ENCODE measurements at regions not wholly inside any gene's neighbourhood (a gene's known extent, or its start where the extent isn't known, plus 50 kb on each side); places are given as distances from the start of the nearest gene placed in this dataset.

GRCh38 chr5:40078898-40079575, 600.7 kb upstream of the PTGER4 start:
- no peaks in the 10 kb centered on the region for H3K27me3 ChIP-seq (ENCODE audit: insufficient read depth, low read length)
- H3K36me3 ChIP-seq (ENCODE audit: insufficient read depth, low read length): no peaks in the 10 kb centered on the region
- H3K4me1 ChIP-seq (ENCODE audit: insufficient read depth, low read length): no peaks in the 10 kb centered on the region
- H2AFZ ChIP-seq (ENCODE audit: low read depth, low read length): no peak overlapping the region
- no peak overlapping the region for H3K4me3 ChIP-seq (ENCODE audit: low read length)
- no peaks in the 10 kb centered on the region for H3K9me3 ChIP-seq (ENCODE audit: low read length)

GRCh38 chr5:40074826-40075225, 604.9 kb upstream of the PTGER4 start:
- no peak overlapping the region for H3K4me3 ChIP-seq (ENCODE audit: low read length)
- no peaks in the 10 kb centered on the region for H3K36me3 ChIP-seq (ENCODE audit: insufficient read depth, low read length)
- H3K9me3 ChIP-seq (ENCODE audit: low read length): no peaks in the 10 kb centered on the region
- H3K4me1 ChIP-seq (ENCODE audit: insufficient read depth, low read length): no peaks in the 10 kb centered on the region
- no peaks in the 10 kb centered on the region for H3K27me3 ChIP-seq (ENCODE audit: insufficient read depth, low read length)
- no peak overlapping the region for H2AFZ ChIP-seq (ENCODE audit: low read depth, low read length)

- Histone ChIP-seq H3K36me3 (ENCODE audit: insufficient read depth, low read length) (no peaks in the 10 kb centered on the region), H2AFZ (ENCODE audit: low read depth, low read length) (no peak overlapping the region), H3K9me3 (ENCODE audit: low read length) (no peaks in the 10 kb centered on the region), H3K4me3 (ENCODE audit: low read length) (no peak overlapping the region), H3K27me3 (ENCODE audit: insufficient read depth, low read length) (no peaks in the 10 kb centered on the region), H3K4me1 (ENCODE audit: insufficient read depth, low read length) (no peaks in the 10 kb centered on the region)
These were observed 605.8 kb upstream of the PTGER4 start for GRCh38 chr5:40073927-40074326.

- H3K36me3 ChIP-seq (ENCODE audit: insufficient read depth, low read length): no peaks in the 10 kb centered on the region
- H3K27me3 ChIP-seq (ENCODE audit: insufficient read depth, low read length): no peaks in the 10 kb centered on the region
- H2AFZ ChIP-seq (ENCODE audit: low read depth, low read length): no peak overlapping the region
- H3K4me3 ChIP-seq (ENCODE audit: low read length): no peak overlapping the region
- no peaks in the 10 kb centered on the region for H3K9me3 ChIP-seq (ENCODE audit: low read length)
- no peaks in the 10 kb centered on the region for H3K4me1 ChIP-seq (ENCODE audit: insufficient read depth, low read length)
These were observed 607.8 kb upstream of the PTGER4 start for GRCh38 chr5:40071870-40072269.

GRCh38 chr5:40066616-40067015, 613.1 kb upstream of the PTGER4 start:
- Histone ChIP-seq H3K4me1 (ENCODE audit: insufficient read depth, low read length) (no peaks in the 10 kb centered on the region), H2AFZ (ENCODE audit: low read depth, low read length) (no peak overlapping the region), H3K9me3 (ENCODE audit: low read length) (no peaks in the 10 kb centered on the region), H3K36me3 (ENCODE audit: insufficient read depth, low read length) (no peaks in the 10 kb centered on the region), H3K4me3 (ENCODE audit: low read length) (no peak overlapping the region), H3K27me3 (ENCODE audit: insufficient read depth, low read length) (no peaks in the 10 kb centered on the region)

GRCh38 chr5:40052808-40053207, 626.9 kb upstream of the PTGER4 start:
- no peaks in the 10 kb centered on the region for H3K9me3 ChIP-seq (ENCODE audit: low read length)
- no peak overlapping the region for H3K4me3 ChIP-seq (ENCODE audit: low read length)
- H3K27me3 ChIP-seq (ENCODE audit: insufficient read depth, low read length): no peaks in the 10 kb centered on the region
- H2AFZ ChIP-seq (ENCODE audit: low read depth, low read length): no peak overlapping the region
- no peaks in the 10 kb centered on the region for H3K4me1 ChIP-seq (ENCODE audit: insufficient read depth, low read length)
- no peaks in the 10 kb centered on the region for H3K36me3 ChIP-seq (ENCODE audit: insufficient read depth, low read length)

- Histone ChIP-seq H3K36me3 (ENCODE audit: insufficient read depth, low read length) (no peaks in the 10 kb centered on the region), H3K4me1 (ENCODE audit: insufficient read depth, low read length) (no peaks in the 10 kb centered on the region), H3K9me3 (ENCODE audit: low read length) (no peaks in the 10 kb centered on the region), H2AFZ (ENCODE audit: low read depth, low read length) (no peak overlapping the region), H3K4me3 (ENCODE audit: low read length) (no peak overlapping the region), H3K27me3 (ENCODE audit: insufficient read depth, low read length) (no peaks in the 10 kb centered on the region)
These were observed 622.0 kb upstream of the DAB2 start for GRCh38 chr5:40046792-40047191.

GRCh38 chr5:40045429-40045828, 620.6 kb upstream of the DAB2 start:
- H3K4me3 ChIP-seq (ENCODE audit: low read length): no peak overlapping the region

GRCh38 chr5:40043916-40044315, 619.1 kb upstream of the DAB2 start:
- Histone ChIP-seq H3K9me3 (ENCODE audit: low read length) (no peaks in the 10 kb centered on the region), H2AFZ (ENCODE audit: low read depth, low read length) (no peak overlapping the region), H3K4me1 (ENCODE audit: insufficient read depth, low read length) (no peaks in the 10 kb centered on the region), H3K36me3 (ENCODE audit: insufficient read depth, low read length) (no peaks in the 10 kb centered on the region), H3K4me3 (ENCODE audit: low read length) (no peak overlapping the region), H3K27me3 (ENCODE audit: insufficient read depth, low read length) (no peaks in the 10 kb centered on the region)

More at GRCh38 chr5:40045429-40045828, 620.6 kb upstream of the DAB2 start:
- Histone ChIP-seq H3K36me3 (ENCODE audit: insufficient read depth, low read length) (no peaks in the 10 kb centered on the region), H3K9me3 (ENCODE audit: low read length) (no peaks in the 10 kb centered on the region), H3K4me1 (ENCODE audit: insufficient read depth, low read length) (no peaks in the 10 kb centered on the region), H3K27me3 (ENCODE audit: insufficient read depth, low read length) (no peaks in the 10 kb centered on the region), H2AFZ (ENCODE audit: low read depth, low read length) (no peak overlapping the region)

GRCh38 chr5:40041452-40041851, 616.7 kb upstream of the DAB2 start:
- Histone ChIP-seq H3K4me3 (ENCODE audit: low read length) (no peak overlapping the region), H2AFZ (ENCODE audit: low read depth, low read length) (no peak overlapping the region), H3K4me1 (ENCODE audit: insufficient read depth, low read length) (no peaks in the 10 kb centered on the region), H3K36me3 (ENCODE audit: insufficient read depth, low read length) (no peaks in the 10 kb centered on the region), H3K9me3 (ENCODE audit: low read length) (no peaks in the 10 kb centered on the region), H3K27me3 (ENCODE audit: insufficient read depth, low read length) (no peaks in the 10 kb centered on the region)

GRCh38 chr5:40037713-40038112, 612.9 kb upstream of the DAB2 start:
- H3K36me3 ChIP-seq (ENCODE audit: insufficient read depth, low read length): no peaks in the 10 kb centered on the region
- H3K4me1 ChIP-seq (ENCODE audit: insufficient read depth, low read length): no peaks in the 10 kb centered on the region
- no peak overlapping the region for H3K4me3 ChIP-seq (ENCODE audit: low read length)
- H3K9me3 ChIP-seq (ENCODE audit: low read length): no peaks in the 10 kb centered on the region
- no peaks in the 10 kb centered on the region for H3K27me3 ChIP-seq (ENCODE audit: insufficient read depth, low read length)
- no peak overlapping the region for H2AFZ ChIP-seq (ENCODE audit: low read depth, low read length)

GRCh38 chr5:40034441-40034840, 609.7 kb upstream of the DAB2 start:
- no peak overlapping the region for H2AFZ ChIP-seq (ENCODE audit: low read depth, low read length)
- H3K4me1 ChIP-seq (ENCODE audit: insufficient read depth, low read length): no peaks in the 10 kb centered on the region
- H3K4me3 ChIP-seq (ENCODE audit: low read length): no peak overlapping the region
- no peaks in the 10 kb centered on the region for H3K9me3 ChIP-seq (ENCODE audit: low read length)
- no peaks in the 10 kb centered on the region for H3K36me3 ChIP-seq (ENCODE audit: insufficient read depth, low read length)
- H3K27me3 ChIP-seq (ENCODE audit: insufficient read depth, low read length): no peaks in the 10 kb centered on the region

GRCh38 chr5:40033411-40033810, 608.6 kb upstream of the DAB2 start:
- Histone ChIP-seq H3K27me3 (ENCODE audit: insufficient read depth, low read length) (no peaks in the 10 kb centered on the region), H3K9me3 (ENCODE audit: low read length) (no peaks in the 10 kb centered on the region), H2AFZ (ENCODE audit: low read depth, low read length) (no peak overlapping the region), H3K4me3 (ENCODE audit: low read length) (no peak overlapping the region), H3K4me1 (ENCODE audit: insufficient read depth, low read length) (no peaks in the 10 kb centered on the region), H3K36me3 (ENCODE audit: insufficient read depth, low read length) (no peaks in the 10 kb centered on the region)

GRCh38 chr5:40033009-40033408, 608.2 kb upstream of the DAB2 start:
- Histone ChIP-seq H3K27me3 (ENCODE audit: insufficient read depth, low read length) (no peaks in the 10 kb centered on the region), H3K4me1 (ENCODE audit: insufficient read depth, low read length) (no peaks in the 10 kb centered on the region), H3K9me3 (ENCODE audit: low read length) (no peaks in the 10 kb centered on the region), H2AFZ (ENCODE audit: low read depth, low read length) (no peak overlapping the region), H3K36me3 (ENCODE audit: insufficient read depth, low read length) (no peaks in the 10 kb centered on the region), H3K4me3 (ENCODE audit: low read length) (no peak overlapping the region)
